M059J (cell line): ENCODE measurements at regions not wholly inside any gene's neighbourhood (a gene's known extent, or its start where the extent isn't known, plus 50 kb on each side); places are given as distances from the start of the nearest gene placed in this dataset.
"Not testable (repeated sequence)": the region's sequence is repeated elsewhere in the genome, so short reads cannot be mapped to it uniquely, and the experiment has no call there.

ENCODE experiments used
- DNase-seq: peaks from one replicate; pipeline ENCODE4 v3.0.0-alpha.2; 2012; ENCODE audit warnings: low read depth

- no peak for DNase-seq
Measured at GRCh38 chr5:67814569-67815311, 400.8 kb upstream of the PIK3R1 start.

GRCh38 chr5:67813877-67814539, 401.5 kb upstream of the PIK3R1 start:
- no peak for DNase-seq

- peak; percentile 2 for DNase-seq
Measured at GRCh38 chr5:67809589-67809988, 406.0 kb upstream of the PIK3R1 start.

GRCh38 chr5:67808340-67808739, 407.2 kb upstream of the PIK3R1 start:
- DNase-seq, result no peak

- no peak for DNase-seq
Measured at GRCh38 chr5:67807439-67807888, 408.1 kb upstream of the PIK3R1 start.

- no peak for DNase-seq
Measured at GRCh38 chr5:67806654-67807438, 408.7 kb upstream of the PIK3R1 start.

GRCh38 chr5:67805666-67806348, 409.7 kb upstream of the PIK3R1 start:
- DNase-seq, result no peak

GRCh38 chr5:67802766-67803165, 412.8 kb upstream of the PIK3R1 start:
- no peak for DNase-seq

- DNase-seq, result peak; percentile 19
Measured at GRCh38 chr5:67799732-67800234, 415.8 kb upstream of the PIK3R1 start.

- not testable (repeated sequence) for DNase-seq
Measured at GRCh38 chr5:67798470-67798869, 417.1 kb upstream of the PIK3R1 start.

GRCh38 chr5:67795781-67796477, 419.6 kb upstream of the PIK3R1 start:
- DNase-seq, result no peak

- no peak for DNase-seq
Measured at GRCh38 chr5:67793966-67794365, 421.6 kb upstream of the PIK3R1 start.

- DNase-seq, result no peak
Measured at GRCh38 chr5:67793418-67793817, 422.1 kb upstream of the PIK3R1 start.

- DNase-seq, result no peak
Measured at GRCh38 chr5:67792891-67793290, 422.7 kb upstream of the PIK3R1 start.

GRCh38 chr5:67790390-67790789, 425.2 kb upstream of the PIK3R1 start:
- DNase-seq, result no peak

GRCh38 chr5:67779893-67780623, 435.5 kb upstream of the PIK3R1 start:
- not testable (repeated sequence) for DNase-seq

- no peak for DNase-seq
Measured at GRCh38 chr5:67774786-67775185, 440.8 kb upstream of the PIK3R1 start.

GRCh38 chr5:67774267-67774552, 441.3 kb upstream of the PIK3R1 start:
- DNase-seq, result no peak

- DNase-seq, result peak; percentile 29
Measured at GRCh38 chr5:67773411-67774266, 441.9 kb upstream of the PIK3R1 start.

- DNase-seq, result no peak
Measured at GRCh38 chr5:67771791-67772190, 443.8 kb upstream of the PIK3R1 start.
